ENCODE measurements at regions not wholly inside any gene's neighbourhood (a gene's known extent, or its start where the extent isn't known, plus 50 kb on each side); places are given as distances from the start of the nearest gene placed in this dataset.

- Histone ChIP-seq H3K27ac (no peak overlapping the region), H4K20me1 (no peaks in the 10 kb centered on the region), H3K4me2 (peak overlapping the region in 1 of 11 experiments; percentile 11; a peak in 2 of 22 replicates), H3K9ac (no peak overlapping the region), H3K4me1 (peaks cover 0 to 11% (median 1%) of the 10 kb centered on the region in 10 experiments; a peak in 6 of 20 replicates), H3K27me3 (no peaks in the 10 kb centered on the region), H3K36me3 (no peaks in the 10 kb centered on the region), H3K9me3 (replicated peaks in 1 of 11) (peaks cover 0 to 10% (median 0%) of the 10 kb centered on the region in 11 experiments; a peak in 4 of 22 replicates), H3K4me3 (no peak overlapping the region)
- TF ChIP-seq Cebpa-rat (IDR thresholded peaks at IDR 0.05): no peak
These were observed 173.8 kb downstream of the BCL11A start for GRCh38 chr2:60379684-60380083.

- Histone ChIP-seq H3K9me3 (replicated peaks in 1 of 11) (peaks cover 0 to 10% (median 0%) of the 10 kb centered on the region in 11 experiments; a peak in 4 of 22 replicates), H3K4me1 (peaks cover 0 to 11% (median 1%) of the 10 kb centered on the region in 10 experiments; a peak in 6 of 20 replicates), H3K9ac (no peak overlapping the region), H3K36me3 (no peaks in the 10 kb centered on the region), H3K27ac (no peak overlapping the region), H3K27me3 (no peaks in the 10 kb centered on the region), H3K4me2 (peak overlapping the region in 1 of 11 experiments; percentile 11; a peak in 2 of 22 replicates), H3K4me3 (no peak overlapping the region), H4K20me1 (no peaks in the 10 kb centered on the region)
- no peak for TF ChIP-seq Cebpa-rat (IDR thresholded peaks at IDR 0.05)
These were observed 174.2 kb downstream of the BCL11A start for GRCh38 chr2:60379216-60379615.

- no peak overlapping the region for H3K4me3 ChIP-seq
- no peaks in the 10 kb centered on the region for H3K27me3 ChIP-seq
- no peaks in the 10 kb centered on the region for H4K20me1 ChIP-seq
- no peak overlapping the region for H3K9ac ChIP-seq
- no peak for TF ChIP-seq Cebpa-rat (IDR thresholded peaks at IDR 0.05)
- no peak overlapping the region for H3K27ac ChIP-seq
- H3K36me3 ChIP-seq: no peaks in the 10 kb centered on the region
- no peak overlapping the region for H3K4me2 ChIP-seq
- H3K9me3 ChIP-seq (replicated peaks in 1 of 11): peaks cover 0 to 8% (median 0%) of the 10 kb centered on the region in 11 experiments; a peak in 4 of 22 replicates
- peaks cover 0 to 14% (median 3%) of the 10 kb centered on the region in 10 experiments; a peak in 14 of 20 replicates for H3K4me1 ChIP-seq
These were observed 175.6 kb downstream of the BCL11A start for GRCh38 chr2:60377825-60378224.

- H3K27ac ChIP-seq: no peak overlapping the region
- H3K4me3 ChIP-seq: no peak overlapping the region
- H3K4me2 ChIP-seq: peak overlapping the region in 3 of 11 experiments; percentile 3 to 36 (median 23); a peak in 6 of 22 replicates
- H3K9me3 ChIP-seq (replicated peaks in 1 of 11): no peaks in the 10 kb centered on the region
- no peak for TF ChIP-seq Cebpa-rat (IDR thresholded peaks at IDR 0.05)
- H4K20me1 ChIP-seq: no peaks in the 10 kb centered on the region
- H3K36me3 ChIP-seq: no peaks in the 10 kb centered on the region
- H3K4me1 ChIP-seq: peaks cover 10 to 30% (median 18%) of the 10 kb centered on the region in 10 experiments
- no peaks in the 10 kb centered on the region for H3K27me3 ChIP-seq
- H3K9ac ChIP-seq: no peak overlapping the region
These were observed 177.2 kb downstream of the BCL11A start for GRCh38 chr2:60376252-60376651.

- Histone ChIP-seq H3K4me1 (peaks cover 28 to 56% (median 45%) of the 10 kb centered on the region in 10 experiments), H3K9me3 (replicated peaks in 1 of 11) (no peaks in the 10 kb centered on the region), H3K4me2 (peak overlapping the region; percentile 40 to 79 (median 66)), H3K9ac (no peak overlapping the region), H3K27me3 (no peaks in the 10 kb centered on the region), H3K36me3 (no peaks in the 10 kb centered on the region), H3K27ac (peak overlapping the region in 8 of 11 experiments; percentile 32 to 67 (median 50); a peak in 14 of 22 replicates), H3K4me3 (no peak overlapping the region), H4K20me1 (no peaks in the 10 kb centered on the region)
- no peak for TF ChIP-seq Cebpa-rat (IDR thresholded peaks at IDR 0.05)
These were observed 181.8 kb downstream of the BCL11A start for GRCh38 chr2:60371681-60372080.

GRCh38 chr2:60371219-60371618 lies 182.2 kb downstream of the BCL11A start:
- H3K9me3 ChIP-seq (replicated peaks in 1 of 11): no peaks in the 10 kb centered on the region
- no peaks in the 10 kb centered on the region for H3K36me3 ChIP-seq
- no peaks in the 10 kb centered on the region for H3K27me3 ChIP-seq
- TF ChIP-seq Cebpa-rat (IDR thresholded peaks at IDR 0.05): no peak
- H4K20me1 ChIP-seq: no peaks in the 10 kb centered on the region
- peaks cover 33 to 56% (median 50%) of the 10 kb centered on the region in 10 experiments for H3K4me1 ChIP-seq
- peak overlapping the region; percentile 40 to 79 (median 66); a peak in 20 of 22 replicates for H3K4me2 ChIP-seq
- H3K27ac ChIP-seq: peak overlapping the region in 8 of 11 experiments; percentile 32 to 67 (median 50); a peak in 13 of 22 replicates
- no peak overlapping the region for H3K4me3 ChIP-seq
- peak overlapping the region in 1 of 11 experiments; percentile 16; a peak in 1 of 22 replicates for H3K9ac ChIP-seq

GRCh38 chr2:60370814-60371213 lies 182.6 kb downstream of the BCL11A start:
- no peak for TF ChIP-seq Cebpa-rat (IDR thresholded peaks at IDR 0.05)
- peak overlapping the region in 9 of 11 experiments; percentile 10 to 67 (median 48); a peak in 12 of 22 replicates for H3K27ac ChIP-seq
- H4K20me1 ChIP-seq: no peaks in the 10 kb centered on the region
- H3K4me2 ChIP-seq: peak overlapping the region; percentile 15 to 79 (median 66)
- H3K4me1 ChIP-seq: peaks cover 37 to 60% (median 54%) of the 10 kb centered on the region in 10 experiments
- no peaks in the 10 kb centered on the region for H3K27me3 ChIP-seq
- H3K36me3 ChIP-seq: no peaks in the 10 kb centered on the region
- peak overlapping the region in 1 of 11 experiments; percentile 16; a peak in 1 of 22 replicates for H3K9ac ChIP-seq
- no peak overlapping the region for H3K4me3 ChIP-seq
- H3K9me3 ChIP-seq (replicated peaks in 1 of 11): no peaks in the 10 kb centered on the region

- Histone ChIP-seq H3K4me1 (peaks cover 57 to 84% (median 77%) of the 10 kb centered on the region in 10 experiments), H3K9me3 (replicated peaks in 1 of 11) (no peaks in the 10 kb centered on the region), H3K36me3 (no peaks in the 10 kb centered on the region), H3K27ac (peak overlapping the region in 2 of 11 experiments; percentile 5 to 23; a peak in 2 of 22 replicates), H4K20me1 (no peaks in the 10 kb centered on the region), H3K4me3 (no peak overlapping the region), H3K27me3 (no peaks in the 10 kb centered on the region), H3K9ac (no peak overlapping the region), H3K4me2 (0 out of 22 replicates have a peak overlapping the region, but pooled peaks of 1 of the 11 experiments have one; percentile 23)
- no peak for TF ChIP-seq Cebpa-rat (IDR thresholded peaks at IDR 0.05)
These were observed 185.0 kb downstream of the BCL11A start for GRCh38 chr2:60368456-60368855.

- Histone ChIP-seq H3K27me3 (no peaks in the 10 kb centered on the region), H3K4me3 (peak overlapping the region in 1 of 10 experiments; percentile 24; a peak in 1 of 20 replicates), H3K4me2 (peak overlapping the region; percentile 67 to 91 (median 80)), H3K4me1 (peaks cover 60 to 81% (median 73%) of the 10 kb centered on the region in 10 experiments), H3K36me3 (no peaks in the 10 kb centered on the region), H4K20me1 (no peaks in the 10 kb centered on the region), H3K9me3 (replicated peaks in 1 of 11) (peaks cover 0 to 14% (median 4%) of the 10 kb centered on the region in 11 experiments; a peak in 8 of 22 replicates), H3K27ac (peak overlapping the region in 10 of 11 experiments; percentile 54 to 87 (median 81); a peak in 21 of 22 replicates), H3K9ac (peak overlapping the region in 9 of 11 experiments; percentile 32 to 71 (median 63); a peak in 14 of 22 replicates)
- TF ChIP-seq Cebpa-rat (IDR thresholded peaks at IDR 0.05): peak in 8 of 11 experiments; percentile 28 to 68 (median 42); a peak in 9 of 22 replicates
These were observed 187.2 kb downstream of the BCL11A start for GRCh38 chr2:60366135-60366712.
